LNCaP clone FGC (cell line): ENCODE measurements at regions not wholly inside any gene's neighbourhood (a gene's known extent, or its start where the extent isn't known, plus 50 kb on each side); places are given as distances from the start of the nearest gene placed in this dataset.
A peak's percentile ranks its signal among the peaks of the same experiment; 100 is the strongest.

Experiments used
- DNase-seq: peaks from one replicate; pipeline ENCODE4 v3.0.0-alpha.2; 2011; ENCODE audit warnings: low read depth
- H3K4me3 ChIP-seq: 2 replicates; pipeline ENCODE4 v1.5.1; 2011; ENCODE audit warnings: mild to moderate bottlenecking, low read depth, low read length, control low read depth
- TF ChIP-seq, protein P1 (sequence below): IDR thresholded peaks from 2 replicates; pipeline ENCODE4 v1.5.1; 2012; ENCODE audit warnings: mild to moderate bottlenecking; ENCODE audit not compliant: control insufficient read depth, insufficient read depth; ENCODE audit errors: extremely low read depth

DNA sequence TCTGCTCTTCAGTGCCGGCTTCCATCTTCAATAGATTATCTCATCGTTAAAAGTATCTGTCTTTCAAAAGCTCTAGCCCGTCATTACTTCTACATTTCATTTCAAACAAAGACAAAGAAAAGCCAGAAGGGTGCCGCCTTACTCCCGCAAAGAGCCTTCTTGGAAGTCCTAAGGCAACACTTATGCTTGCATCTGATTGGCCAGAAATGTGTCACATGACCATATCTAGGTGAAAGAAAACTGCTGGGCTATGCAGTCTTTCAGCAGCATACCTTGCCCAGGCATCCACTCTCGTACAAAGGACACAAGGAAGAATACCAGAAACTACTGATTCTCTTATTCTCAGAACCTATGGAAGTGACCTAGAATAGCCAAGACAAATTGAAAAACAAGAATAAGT, 217.1 kb upstream of the SLC35G4 start:
- no peak for DNase-seq
- TF ChIP-seq, protein P1, sequence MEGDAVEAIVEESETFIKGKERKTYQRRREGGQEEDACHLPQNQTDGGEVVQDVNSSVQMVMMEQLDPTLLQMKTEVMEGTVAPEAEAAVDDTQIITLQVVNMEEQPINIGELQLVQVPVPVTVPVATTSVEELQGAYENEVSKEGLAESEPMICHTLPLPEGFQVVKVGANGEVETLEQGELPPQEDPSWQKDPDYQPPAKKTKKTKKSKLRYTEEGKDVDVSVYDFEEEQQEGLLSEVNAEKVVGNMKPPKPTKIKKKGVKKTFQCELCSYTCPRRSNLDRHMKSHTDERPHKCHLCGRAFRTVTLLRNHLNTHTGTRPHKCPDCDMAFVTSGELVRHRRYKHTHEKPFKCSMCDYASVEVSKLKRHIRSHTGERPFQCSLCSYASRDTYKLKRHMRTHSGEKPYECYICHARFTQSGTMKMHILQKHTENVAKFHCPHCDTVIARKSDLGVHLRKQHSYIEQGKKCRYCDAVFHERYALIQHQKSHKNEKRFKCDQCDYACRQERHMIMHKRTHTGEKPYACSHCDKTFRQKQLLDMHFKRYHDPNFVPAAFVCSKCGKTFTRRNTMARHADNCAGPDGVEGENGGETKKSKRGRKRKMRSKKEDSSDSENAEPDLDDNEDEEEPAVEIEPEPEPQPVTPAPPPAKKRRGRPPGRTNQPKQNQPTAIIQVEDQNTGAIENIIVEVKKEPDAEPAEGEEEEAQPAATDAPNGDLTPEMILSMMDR: no peak
- H3K4me3 ChIP-seq: no peak overlapping the region

DNA sequence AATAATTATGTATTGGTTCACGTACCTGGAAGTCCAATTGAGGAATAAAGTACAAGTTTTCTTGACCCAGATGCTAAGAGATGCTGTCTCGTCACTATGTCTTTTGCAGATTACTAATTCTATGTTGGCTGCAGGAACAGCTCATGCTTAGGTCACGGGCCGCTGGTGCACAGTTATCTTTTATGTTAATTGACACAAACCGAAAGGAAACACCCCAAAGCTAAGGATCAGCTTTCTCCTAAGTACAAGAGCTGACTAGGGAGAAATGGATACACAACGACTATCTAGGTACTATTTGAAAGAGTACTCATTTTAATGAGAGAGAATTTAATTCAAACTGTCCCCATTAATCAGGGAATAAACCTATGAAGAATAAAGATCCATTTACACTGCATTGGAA, 217.7 kb upstream of the SLC35G4 start:
- no peak overlapping the region for H3K4me3 ChIP-seq
- DNase-seq: no peak
- TF ChIP-seq, protein P1: no peak

DNA sequence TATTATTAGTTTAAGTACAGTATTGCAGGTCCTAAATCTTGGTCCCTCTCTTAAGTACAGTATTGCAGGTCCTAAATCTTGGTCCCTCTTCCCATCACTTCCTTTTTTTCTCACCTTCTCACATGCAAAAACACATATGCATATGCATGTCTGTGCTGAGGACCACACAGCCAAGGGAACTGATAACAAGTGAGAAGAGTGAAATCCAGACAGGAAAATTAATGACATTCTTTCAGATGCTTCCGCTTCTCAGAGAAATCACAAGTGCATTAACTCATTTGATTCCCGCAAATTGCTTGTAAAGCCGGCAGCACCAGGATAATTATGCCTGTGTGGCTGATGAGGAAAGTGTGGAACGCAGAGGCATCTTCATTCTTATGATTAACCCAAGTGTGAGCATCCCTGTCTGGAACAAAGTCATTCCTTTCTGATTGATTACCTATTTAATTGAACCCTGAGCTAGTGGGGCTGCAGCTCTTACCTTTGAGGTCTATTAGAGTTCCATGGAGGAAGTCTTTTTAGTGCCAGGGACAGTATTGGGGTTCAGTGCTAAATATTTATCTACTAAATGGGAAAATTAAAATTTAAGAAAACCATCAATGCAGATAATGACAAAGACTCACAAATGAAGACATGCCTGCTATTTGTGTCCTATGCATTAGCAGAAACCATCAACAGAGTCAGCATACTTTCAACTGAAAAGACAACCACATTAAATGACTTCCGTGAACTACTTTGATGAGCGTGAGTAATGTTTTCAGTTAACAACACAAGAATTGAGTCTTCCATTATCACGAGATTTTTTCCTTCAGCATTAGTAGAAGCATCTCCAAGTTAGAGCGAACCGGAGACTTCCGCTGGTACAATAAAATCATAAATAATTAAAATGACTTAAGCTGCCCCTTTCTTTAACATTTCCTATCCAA, 220.4 kb upstream of the SLC35G4 start:
- DNase-seq: no peak
- no peak overlapping the region for H3K4me3 ChIP-seq
- TF ChIP-seq, protein P1: no peak

DNA sequence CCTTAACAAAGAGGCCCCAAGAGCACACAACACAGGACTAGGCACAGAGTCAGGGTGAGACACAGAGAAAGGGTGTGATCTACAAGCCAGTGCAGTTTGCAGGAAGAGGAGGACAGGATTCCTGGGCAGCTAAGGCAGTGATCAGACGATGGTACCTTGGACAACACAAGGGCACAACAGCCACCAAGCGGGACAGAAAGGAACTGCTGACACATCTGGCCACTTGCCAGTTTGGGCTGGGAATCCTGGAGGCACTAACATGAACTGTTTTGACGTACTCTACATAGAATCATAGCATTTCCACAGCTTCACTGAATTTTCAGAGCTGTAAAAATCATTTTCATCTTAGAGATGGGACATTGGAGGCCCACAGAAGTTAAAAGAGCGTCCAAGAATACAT, 221.5 kb upstream of the SLC35G4 start:
- H3K4me3 ChIP-seq: no peak overlapping the region
- TF ChIP-seq, protein P1: peak; percentile 61
- DNase-seq: peak; percentile 73

DNA sequence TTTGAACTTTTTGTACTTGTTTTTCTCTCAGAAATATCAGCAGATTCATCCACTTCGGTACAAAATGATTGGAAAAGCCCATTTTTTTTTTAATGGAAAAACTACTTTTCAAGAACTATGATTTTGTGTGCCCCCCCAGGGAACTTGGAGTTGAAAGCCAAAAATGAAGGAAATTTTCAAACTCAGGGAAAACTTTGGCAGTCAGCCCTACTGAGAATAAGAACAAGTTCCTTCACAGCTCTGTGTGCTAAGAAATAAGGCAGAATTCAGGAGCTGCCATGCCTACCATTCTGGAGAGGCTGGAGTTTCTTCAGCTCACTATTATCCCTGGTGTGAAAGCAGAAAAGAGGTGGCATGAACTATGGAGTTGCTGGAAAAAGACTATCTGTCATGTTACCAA, 226.0 kb upstream of the SLC35G4 start:
- no peak overlapping the region for H3K4me3 ChIP-seq
- TF ChIP-seq, protein P1: no peak
- no peak for DNase-seq

DNA sequence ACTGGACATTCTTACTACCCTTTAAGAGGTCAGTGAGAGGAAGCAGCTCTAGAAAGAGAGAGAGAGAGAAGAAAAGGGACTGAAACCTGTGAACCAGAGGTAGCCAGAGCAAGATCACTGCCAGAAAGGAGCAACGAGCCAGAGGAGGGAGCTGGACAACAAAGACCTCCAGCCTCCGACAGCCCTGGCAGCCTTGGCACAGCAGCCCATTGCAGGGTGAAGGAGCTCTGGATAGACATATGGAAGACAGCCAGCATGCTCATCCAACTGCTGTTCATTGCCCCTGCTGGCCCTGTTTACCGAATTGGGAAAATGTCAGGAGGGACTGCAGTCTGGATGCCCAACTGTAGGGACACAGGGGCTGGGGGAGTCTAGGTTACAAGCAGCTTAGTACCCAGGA, 228.4 kb upstream of the SLC35G4 start:
- TF ChIP-seq, protein P1: no peak
- DNase-seq: no peak
- H3K4me3 ChIP-seq: no peak overlapping the region

DNA sequence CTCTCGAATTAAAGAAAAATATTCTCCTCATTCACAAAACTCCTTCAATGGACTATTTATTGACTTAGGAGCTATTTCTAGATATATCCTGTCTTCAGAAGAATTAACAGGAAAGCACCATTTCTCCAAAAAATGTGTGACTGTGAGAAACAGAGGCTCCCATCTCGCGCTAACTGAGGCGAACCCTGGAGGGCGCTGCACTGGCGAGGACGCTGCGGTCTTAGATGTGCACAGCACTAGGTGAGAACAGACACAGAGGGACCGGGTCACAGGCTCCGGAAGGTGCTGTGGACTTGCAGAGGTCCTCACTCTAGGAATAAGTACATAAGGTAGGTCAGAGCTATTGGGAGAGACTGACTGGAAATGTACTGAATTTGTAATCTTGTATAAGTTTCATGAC, 229.7 kb upstream of the SLC35G4 start:
- H3K4me3 ChIP-seq: no peak overlapping the region
- TF ChIP-seq, protein P1: no peak
- DNase-seq: no peak
